ENCODE measurements at regions not wholly inside any gene's neighbourhood (a gene's known extent, or its start where the extent isn't known, plus 50 kb on each side); places are given as distances from the start of the nearest gene placed in this dataset.

- DNase-seq (ENCODE audit: low read depth, low spot score) = no peak
- Histone ChIP-seq H3K4me3 (no peak overlapping the region), H3K9ac (ENCODE audit: insufficient read length) (no peak overlapping the region), H3K36me3 (ENCODE audit: insufficient read depth, low read length) (no peaks in the 10 kb centered on the region; the same call in 1 of the 2 replicates), H3K27ac (no peak overlapping the region), H3K9me3 (ENCODE audit: low read depth, low read length) (no peaks in the 10 kb centered on the region)
- TF ChIP-seq EZH2 (IDR thresholded peaks at IDR 0.05) = no peak
- TF ChIP-seq POLR2AphosphoS5 (IDR thresholded peaks at IDR 0.05; ENCODE audit: borderline replicate concordance, low read depth, low read length) = no peak
- TF ChIP-seq FOXP2 (optimal IDR thresholded peaks at IDR 0.05; ENCODE audit: control extremely low read depth, extremely low read length, insufficient read depth) = no peak
Measured at GRCh38 chr1:90834354-90834885, 117.3 kb upstream of the BARHL2 start.

GRCh38 chr1:90833466-90834110 lies 116.5 kb upstream of the BARHL2 start:
- TF ChIP-seq POLR2AphosphoS5 (IDR thresholded peaks at IDR 0.05; ENCODE audit: borderline replicate concordance, low read depth, low read length) = no peak
- TF ChIP-seq EZH2 (IDR thresholded peaks at IDR 0.05) = no peak
- no peak for TF ChIP-seq FOXP2 (optimal IDR thresholded peaks at IDR 0.05; ENCODE audit: control extremely low read depth, extremely low read length, insufficient read depth)
- Histone ChIP-seq H3K36me3 (ENCODE audit: insufficient read depth, low read length) (no peaks in the 10 kb centered on the region; the same call in 1 of the 2 replicates), H3K27ac (no peak overlapping the region), H3K9me3 (ENCODE audit: low read depth, low read length) (no peaks in the 10 kb centered on the region), H3K4me3 (no peak overlapping the region), H3K9ac (ENCODE audit: insufficient read length) (no peak overlapping the region)
- DNase-seq (ENCODE audit: low read depth, low spot score) = no peak

GRCh38 chr1:90831910-90832309 lies 114.8 kb upstream of the BARHL2 start:
- no peaks in the 10 kb centered on the region for H3K9me3 ChIP-seq (ENCODE audit: low read depth, low read length)
- H3K36me3 ChIP-seq (ENCODE audit: insufficient read depth, low read length) = no peaks in the 10 kb centered on the region; the same call in 1 of the 2 replicates
- TF ChIP-seq EZH2 (IDR thresholded peaks at IDR 0.05) (no peak), FOXP2 (optimal IDR thresholded peaks at IDR 0.05; ENCODE audit: control extremely low read depth, extremely low read length, insufficient read depth) (no peak), POLR2AphosphoS5 (IDR thresholded peaks at IDR 0.05; ENCODE audit: borderline replicate concordance, low read depth, low read length) (no peak)
- no peak overlapping the region for H3K27ac ChIP-seq
- no peak overlapping the region for H3K4me3 ChIP-seq
- no peak for DNase-seq (ENCODE audit: low read depth, low spot score)
- H3K9ac ChIP-seq (ENCODE audit: insufficient read length) = no peak overlapping the region

GRCh38 chr1:90826834-90827233 lies 109.7 kb upstream of the BARHL2 start:
- Histone ChIP-seq H3K9me3 (ENCODE audit: low read depth, low read length) (no peaks in the 10 kb centered on the region), H3K9ac (ENCODE audit: insufficient read length) (no peak overlapping the region), H3K4me3 (no peak overlapping the region), H3K27ac (no peak overlapping the region), H3K36me3 (ENCODE audit: insufficient read depth, low read length) (no peaks in the 10 kb centered on the region)
- TF ChIP-seq POLR2AphosphoS5 (IDR thresholded peaks at IDR 0.05; ENCODE audit: borderline replicate concordance, low read depth, low read length) = no peak
- TF ChIP-seq EZH2 (IDR thresholded peaks at IDR 0.05) = no peak
- no peak for TF ChIP-seq FOXP2 (optimal IDR thresholded peaks at IDR 0.05; ENCODE audit: control extremely low read depth, extremely low read length, insufficient read depth)
- no peak for DNase-seq (ENCODE audit: low read depth, low spot score)

GRCh38 chr1:90826024-90826423 lies 108.9 kb upstream of the BARHL2 start:
- Histone ChIP-seq H3K4me3 (no peak overlapping the region), H3K27ac (no peak overlapping the region), H3K9me3 (ENCODE audit: low read depth, low read length) (no peaks in the 10 kb centered on the region), H3K36me3 (ENCODE audit: insufficient read depth, low read length) (no peaks in the 10 kb centered on the region), H3K9ac (ENCODE audit: insufficient read length) (no peak overlapping the region)
- DNase-seq (ENCODE audit: low read depth, low spot score) = no peak
- TF ChIP-seq EZH2 (IDR thresholded peaks at IDR 0.05) = no peak
- TF ChIP-seq POLR2AphosphoS5 (IDR thresholded peaks at IDR 0.05; ENCODE audit: borderline replicate concordance, low read depth, low read length) = no peak
- no peak for TF ChIP-seq FOXP2 (optimal IDR thresholded peaks at IDR 0.05; ENCODE audit: control extremely low read depth, extremely low read length, insufficient read depth)

GRCh38 chr1:90824551-90824950 lies 107.4 kb upstream of the BARHL2 start:
- Histone ChIP-seq H3K36me3 (ENCODE audit: insufficient read depth, low read length) (no peaks in the 10 kb centered on the region), H3K4me3 (no peak overlapping the region), H3K27ac (no peak overlapping the region), H3K9ac (ENCODE audit: insufficient read length) (no peak overlapping the region), H3K9me3 (ENCODE audit: low read depth, low read length) (no peaks in the 10 kb centered on the region)
- TF ChIP-seq EZH2 (IDR thresholded peaks at IDR 0.05) (no peak), FOXP2 (optimal IDR thresholded peaks at IDR 0.05; ENCODE audit: control extremely low read depth, extremely low read length, insufficient read depth) (no peak), POLR2AphosphoS5 (IDR thresholded peaks at IDR 0.05; ENCODE audit: borderline replicate concordance, low read depth, low read length) (no peak)
- DNase-seq (ENCODE audit: low read depth, low spot score) = no peak

- no peak overlapping the region for H3K4me3 ChIP-seq
- TF ChIP-seq EZH2 (IDR thresholded peaks at IDR 0.05) (no peak), FOXP2 (optimal IDR thresholded peaks at IDR 0.05; ENCODE audit: control extremely low read depth, extremely low read length, insufficient read depth) (no peak), POLR2AphosphoS5 (IDR thresholded peaks at IDR 0.05; ENCODE audit: borderline replicate concordance, low read depth, low read length) (no peak)
Measured at GRCh38 chr1:90823686-90824085, 106.6 kb upstream of the BARHL2 start.

GRCh38 chr1:90821788-90822359 lies 104.8 kb upstream of the BARHL2 start:
- DNase-seq (ENCODE audit: low read depth, low spot score) = no peak
- no peaks in the 10 kb centered on the region for H3K9me3 ChIP-seq (ENCODE audit: low read depth, low read length)
- H3K36me3 ChIP-seq (ENCODE audit: insufficient read depth, low read length) = no peaks in the 10 kb centered on the region
- no peak overlapping the region for H3K9ac ChIP-seq (ENCODE audit: insufficient read length)
- H3K27ac ChIP-seq = no peak overlapping the region
- no peak overlapping the region for H3K4me3 ChIP-seq
- TF ChIP-seq FOXP2 (optimal IDR thresholded peaks at IDR 0.05; ENCODE audit: control extremely low read depth, extremely low read length, insufficient read depth) (no peak), EZH2 (IDR thresholded peaks at IDR 0.05) (no peak), POLR2AphosphoS5 (IDR thresholded peaks at IDR 0.05; ENCODE audit: borderline replicate concordance, low read depth, low read length) (no peak)

More at GRCh38 chr1:90823686-90824085, 106.6 kb upstream of the BARHL2 start:
- no peaks in the 10 kb centered on the region for H3K9me3 ChIP-seq (ENCODE audit: low read depth, low read length)
- H3K36me3 ChIP-seq (ENCODE audit: insufficient read depth, low read length) = no peaks in the 10 kb centered on the region
- H3K9ac ChIP-seq (ENCODE audit: insufficient read length) = no peak overlapping the region
- DNase-seq (ENCODE audit: low read depth, low spot score) = no peak
- no peak overlapping the region for H3K27ac ChIP-seq
